Tibial artery (tissue), 4 donors: ENCODE measurements at regions not wholly inside any gene's neighbourhood (a gene's known extent, or its start where the extent isn't known, plus 50 kb on each side); places are given as distances from the start of the nearest gene placed in this dataset.

Experiments
- DNase-seq, 2 donors: peaks; one replicate each; pipeline ENCODE4 v3.0.0-alpha.2; 2019
- H3K27ac ChIP-seq, 2 donors: fragments of 200-600 bp; sonication (generic) in 1 of 2; 1 replicate in 1 of 2; 2 replicates in 1 of 2; pipeline ENCODE4 v1.5.1; 2018 to 2019; ENCODE audit warnings: mild to moderate bottlenecking in 1 of 2
- H3K27me3 ChIP-seq, 2 donors: fragments of 200-600 bp; sonication (generic) in 1 of 2; one replicate each; pipeline versions ENCODE4 v1.5.1 to v1.6.0; 2016 to 2019
- H3K36me3 ChIP-seq, 3 donors: fragments of 200-600 bp; sonication (generic) in 2 of 3; one replicate each; pipeline ENCODE4 v1.5.1; 2016 to 2019; ENCODE audit warnings: mild to moderate bottlenecking in 2 of 3
- H3K4me1 ChIP-seq, 4 donors: fragments of 200-600 bp; sonication (generic) in 2 of 4; 1 replicate in 3 of 4; 2 replicates in 1 of 4; pipeline ENCODE4 v1.5.1; 2016 to 2019
- H3K4me3 ChIP-seq, 2 donors: fragments of 200-600 bp; sonication (generic) in 1 of 2; 1 replicate in 1 of 2; 2 replicates in 1 of 2; pipeline ENCODE4 v1.5.1; 2018 to 2019; ENCODE audit warnings: mild to moderate bottlenecking in 2 of 2
- H3K9me3 ChIP-seq, 3 donors: fragments of 200-600 bp; sonication (generic) in 1 of 3; one replicate each; pipeline ENCODE4 v1.5.1; 2016 to 2019
- intact Hi-C: fragments of 100-400 bp; cut with DNase I; formaldehyde crosslinking; loops from one replicate; pipeline ENCODE4 v1.15.0; 2023; ENCODE audit warnings: low total_unique reads
- TF ChIP-seq, protein P1 (sequence below), 2 experiments: fragments of 200-600 bp in 1 of 2; fragments of 450-650 bp in 1 of 2; IDR thresholded peaks; one replicate each; pipeline ENCODE4 v1.5.1; 2017 to 2019; ENCODE audit warnings: antibody characterized with exemption in 2 of 2, mild to moderate bottlenecking in 1 of 2, moderate library complexity in 1 of 2

GRCh38 chr6:164928057-164928727 lies 381.2 kb downstream of the C6orf118 start:
- peaks cover 0 to 10% (median 2%) of the 10 kb centered on the region in 4 donors for H3K4me1 ChIP-seq
- H3K27me3 ChIP-seq = peaks cover 0 to 2% of the 10 kb centered on the region in 2 donors
- H3K4me3 ChIP-seq = peak overlapping the region in 1 of 2 donors; percentile 15
- DNase-seq = no peak
- H3K9me3 ChIP-seq = no peaks in the 10 kb centered on the region
- intact Hi-C loops = no loop called here
- H3K36me3 ChIP-seq = no peaks in the 10 kb centered on the region
- no peak overlapping the region for H3K27ac ChIP-seq
- TF ChIP-seq, protein P1, sequence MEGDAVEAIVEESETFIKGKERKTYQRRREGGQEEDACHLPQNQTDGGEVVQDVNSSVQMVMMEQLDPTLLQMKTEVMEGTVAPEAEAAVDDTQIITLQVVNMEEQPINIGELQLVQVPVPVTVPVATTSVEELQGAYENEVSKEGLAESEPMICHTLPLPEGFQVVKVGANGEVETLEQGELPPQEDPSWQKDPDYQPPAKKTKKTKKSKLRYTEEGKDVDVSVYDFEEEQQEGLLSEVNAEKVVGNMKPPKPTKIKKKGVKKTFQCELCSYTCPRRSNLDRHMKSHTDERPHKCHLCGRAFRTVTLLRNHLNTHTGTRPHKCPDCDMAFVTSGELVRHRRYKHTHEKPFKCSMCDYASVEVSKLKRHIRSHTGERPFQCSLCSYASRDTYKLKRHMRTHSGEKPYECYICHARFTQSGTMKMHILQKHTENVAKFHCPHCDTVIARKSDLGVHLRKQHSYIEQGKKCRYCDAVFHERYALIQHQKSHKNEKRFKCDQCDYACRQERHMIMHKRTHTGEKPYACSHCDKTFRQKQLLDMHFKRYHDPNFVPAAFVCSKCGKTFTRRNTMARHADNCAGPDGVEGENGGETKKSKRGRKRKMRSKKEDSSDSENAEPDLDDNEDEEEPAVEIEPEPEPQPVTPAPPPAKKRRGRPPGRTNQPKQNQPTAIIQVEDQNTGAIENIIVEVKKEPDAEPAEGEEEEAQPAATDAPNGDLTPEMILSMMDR (IDR thresholded peaks at IDR 0.05) = no peak

DNA sequence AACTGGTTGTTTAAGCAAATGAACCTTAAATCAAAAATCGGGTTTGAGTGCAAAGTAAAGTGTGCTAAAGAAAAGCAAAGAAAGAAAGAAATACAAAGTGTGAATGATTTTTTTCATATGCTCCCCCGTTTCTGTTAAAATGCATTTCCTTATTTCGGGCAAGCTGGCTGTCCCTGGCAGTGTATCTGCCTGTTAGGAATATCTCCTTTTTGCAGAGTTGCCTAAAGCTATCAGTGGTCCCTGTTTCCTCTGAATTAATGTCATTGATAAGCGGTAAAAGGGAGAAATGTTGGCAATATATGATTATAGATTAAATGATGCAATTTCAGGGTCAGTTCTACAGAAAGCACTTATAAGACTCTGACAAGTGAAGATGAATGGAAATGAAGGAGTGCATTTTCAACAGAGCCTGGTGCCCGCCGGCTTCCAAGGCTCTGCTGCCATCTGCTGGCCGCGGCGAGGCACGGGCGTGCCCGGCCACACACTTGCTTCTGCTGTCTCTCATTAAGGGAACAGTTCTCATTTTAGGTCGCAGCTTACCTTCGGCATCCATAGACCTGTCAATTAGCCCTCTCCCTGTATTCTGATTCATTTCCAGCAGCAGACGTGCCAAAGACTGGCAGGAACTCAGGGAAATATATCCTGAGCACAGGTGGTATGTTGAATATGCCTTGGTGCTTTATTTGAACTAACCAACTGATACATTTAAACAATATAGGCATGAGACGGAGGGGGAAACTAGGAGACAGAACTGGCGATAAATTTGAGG lies 381.9 kb downstream of the C6orf118 start:
- TF ChIP-seq, protein P1 (IDR thresholded peaks at IDR 0.05) = peak; percentile 69 to 98
- Histone ChIP-seq H3K4me3 (peak overlapping the region in 1 of 2 donors; percentile 15), H3K4me1 (peaks cover 0 to 10% (median 2%) of the 10 kb centered on the region in 4 donors), H3K9me3 (no peaks in the 10 kb centered on the region), H3K27me3 (peaks cover 0 to 2% of the 10 kb centered on the region in 2 donors), H3K36me3 (no peaks in the 10 kb centered on the region), H3K27ac (no peak overlapping the region)
- peak; percentile 48 to 70 for DNase-seq
- intact Hi-C loops = no loop called here

- no peak for DNase-seq
- intact Hi-C loops = no loop called here
Measured at GRCh38 chr6:164926686-164927085, 382.7 kb downstream of the C6orf118 start.

GRCh38 chr6:164925681-164926530 lies 383.5 kb downstream of the C6orf118 start:
- Histone ChIP-seq H3K27me3 (peaks cover 0 to 2% of the 10 kb centered on the region in 2 donors), H3K4me3 (no peak overlapping the region), H3K27ac (no peak overlapping the region), H3K4me1 (peaks cover 0 to 10% (median 2%) of the 10 kb centered on the region in 4 donors), H3K36me3 (no peaks in the 10 kb centered on the region), H3K9me3 (no peaks in the 10 kb centered on the region)
- intact Hi-C loops = no loop called here
- DNase-seq = no peak
- TF ChIP-seq, protein P1 (IDR thresholded peaks at IDR 0.05) = no peak

More at GRCh38 chr6:164926686-164927085, 382.7 kb downstream of the C6orf118 start:
- no peak overlapping the region for H3K4me3 ChIP-seq
- H3K27ac ChIP-seq = no peak overlapping the region
- H3K27me3 ChIP-seq = peaks cover 0 to 2% of the 10 kb centered on the region in 2 donors
- H3K36me3 ChIP-seq = no peaks in the 10 kb centered on the region
- TF ChIP-seq, protein P1 (IDR thresholded peaks at IDR 0.05) = no peak
- H3K4me1 ChIP-seq = peaks cover 0 to 10% (median 2%) of the 10 kb centered on the region in 4 donors
- no peaks in the 10 kb centered on the region for H3K9me3 ChIP-seq

DNA sequence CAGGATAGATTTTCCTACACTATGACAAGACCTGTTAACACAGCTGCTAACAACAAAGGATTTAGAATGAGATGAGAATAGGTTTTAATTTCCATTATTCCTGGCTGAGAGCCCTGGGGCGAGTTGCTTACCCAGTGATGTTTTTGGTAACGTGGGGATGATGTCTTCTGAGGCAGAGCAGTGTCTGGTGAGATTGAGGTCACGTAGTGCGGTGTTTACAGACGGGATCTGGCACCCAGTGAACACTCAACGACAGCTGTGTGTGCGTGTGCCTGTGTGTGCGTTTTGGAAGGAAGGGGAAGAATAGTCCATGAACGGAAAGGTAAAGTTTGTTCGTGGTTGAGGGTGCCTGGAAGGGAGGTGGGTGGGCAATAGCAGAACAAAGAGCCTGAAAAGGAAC lies 384.7 kb downstream of the C6orf118 start:
- Histone ChIP-seq H3K36me3 (no peaks in the 10 kb centered on the region), H3K4me1 (peaks cover 0 to 10% (median 2%) of the 10 kb centered on the region in 4 donors), H3K27me3 (peaks cover 0 to 2% of the 10 kb centered on the region in 2 donors), H3K9me3 (no peaks in the 10 kb centered on the region), H3K27ac (no peak overlapping the region), H3K4me3 (no peak overlapping the region)
- intact Hi-C loops = no loop called here
- TF ChIP-seq, protein P1 (IDR thresholded peaks at IDR 0.05) = no peak
- DNase-seq = no peak
